Upper lobe of left lung (tissue), 6 donors: ENCODE measurements at regions not wholly inside any gene's neighbourhood (a gene's known extent, or its start where the extent isn't known, plus 50 kb on each side); places are given as distances from the start of the nearest gene placed in this dataset.

Experiments used
- ATAC-seq, 2 donors: fragments of 200-7000 bp; cut with Tn5 transposase; one replicate each; pipeline ENCODE4 v1.9.1; 2022; ENCODE audit warnings: mild to moderate bottlenecking in 2 of 2, moderate library complexity in 2 of 2; ENCODE audit not compliant: low FRiP score in 2 of 2
- DNase-seq, 2 donors: peaks; one replicate each; pipeline ENCODE4 v3.0.0-alpha.2; 2019 to 2020
- H3K27ac ChIP-seq, 4 donors: fragments of 200-600 bp; sonication (generic); one replicate each; pipeline ENCODE4 v1.5.1; 2016 to 2019
- H3K27me3 ChIP-seq, 4 donors: fragments of 200-600 bp; sonication (generic); one replicate each; pipeline ENCODE4 v1.5.1; 2017 to 2019
- H3K36me3 ChIP-seq, 4 donors: fragments of 200-600 bp; sonication (generic); one replicate each; pipeline ENCODE4 v1.5.1; 2016 to 2019
- H3K4me1 ChIP-seq, 4 donors: fragments of 200-600 bp; sonication (generic); one replicate each; pipeline ENCODE4 v1.5.1; 2018 to 2019
- H3K4me3 ChIP-seq, 4 donors: fragments of 200-600 bp; sonication (generic); one replicate each; pipeline ENCODE4 v1.5.1; 2017 to 2019; ENCODE audit warnings: mild to moderate bottlenecking in 2 of 4, moderate library complexity in 1 of 4
- H3K9me3 ChIP-seq, 4 donors: fragments of 200-600 bp; sonication (generic); one replicate each; pipeline ENCODE4 v1.5.1; 2018 to 2019
- EP300 ChIP-seq, 4 donors: sonication (generic); formaldehyde crosslinking; IDR thresholded peaks; one replicate each; pipeline ENCODE4 v1.5.1; 2017; ENCODE audit warnings: antibody characterized with exemption in 4 of 4, control low read depth in 2 of 4
- POLR2A ChIP-seq, 4 donors: fragments of 450-650 bp; IDR thresholded peaks; one replicate each; pipeline ENCODE4 v1.5.1; 2016 to 2017; ENCODE audit warnings: antibody characterized with exemption in 4 of 4, mild to moderate bottlenecking in 2 of 4
- POLR2AphosphoS5 ChIP-seq, 2 donors: sonication (generic); formaldehyde crosslinking; IDR thresholded peaks; one replicate each; pipeline ENCODE4 v1.5.1; 2017; ENCODE audit warnings: antibody characterized with exemption in 2 of 2
- WGBS, 2 donors: methylation state at CpG; one replicate each; pipeline ENCODE4 v1.1.5; 2017 to 2018; 5-methylcytosine and 5-hydroxymethylcytosine counted together
- TF ChIP-seq, protein P1 (sequence below), 6 experiments: fragments of 450-650 bp in 4 of 6; fragments of 200-600 bp in 2 of 6; sonication (generic) in 2 of 6; IDR thresholded peaks; one replicate each; pipeline ENCODE4 v1.5.1; 2016 to 2019; ENCODE audit warnings: antibody characterized with exemption in 6 of 6
- donor health status: DM: no; HTN: no; CAD: no; lungs with moderate emphysema.
- donor health status: DM: no; HTN: yes; CAD: no; lungs with severe emphysema.

DNA sequence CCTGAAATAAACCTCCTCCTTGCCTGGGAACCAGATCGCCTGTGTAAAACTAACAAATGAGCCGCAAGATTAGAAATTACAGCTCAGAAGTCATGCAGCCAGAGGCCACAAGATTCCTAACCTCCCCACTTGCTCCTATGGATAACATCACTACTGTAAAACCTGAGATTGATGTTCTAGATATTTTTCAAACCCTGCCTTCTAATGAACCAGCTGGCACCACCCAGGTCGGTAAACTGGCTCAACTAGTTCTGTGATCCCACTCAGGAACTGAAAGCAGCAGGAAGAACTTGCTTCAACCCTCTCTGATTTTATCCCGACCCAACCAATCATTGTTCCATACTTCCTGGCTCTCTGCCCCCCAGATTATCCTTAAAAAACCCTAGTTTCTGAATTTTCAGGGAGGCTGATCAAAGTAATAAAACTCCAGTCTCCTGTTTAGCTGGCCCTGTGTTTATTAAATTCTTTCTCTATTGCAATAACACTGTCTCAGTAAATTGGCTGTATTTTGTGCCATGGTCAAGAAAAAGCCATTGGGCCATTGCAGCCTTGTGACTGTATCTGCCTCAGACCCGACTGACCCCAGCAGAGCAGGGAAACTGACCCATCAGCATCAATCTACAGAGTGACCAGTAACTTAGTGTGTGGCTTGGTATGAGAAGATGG lies 98.9 kb downstream of the RPLP1 start:
- peaks cover 0 to 15% (median 13%) of the 10 kb centered on the region in 4 donors for H3K9me3 ChIP-seq
- H3K36me3 ChIP-seq, result no peaks in the 10 kb centered on the region
- no peaks in the 10 kb centered on the region for H3K4me1 ChIP-seq
- no peak for TF ChIP-seq EP300 (IDR thresholded peaks at IDR 0.05)
- TF ChIP-seq POLR2A (IDR thresholded peaks at IDR 0.05), result no peak
- TF ChIP-seq, protein P1, sequence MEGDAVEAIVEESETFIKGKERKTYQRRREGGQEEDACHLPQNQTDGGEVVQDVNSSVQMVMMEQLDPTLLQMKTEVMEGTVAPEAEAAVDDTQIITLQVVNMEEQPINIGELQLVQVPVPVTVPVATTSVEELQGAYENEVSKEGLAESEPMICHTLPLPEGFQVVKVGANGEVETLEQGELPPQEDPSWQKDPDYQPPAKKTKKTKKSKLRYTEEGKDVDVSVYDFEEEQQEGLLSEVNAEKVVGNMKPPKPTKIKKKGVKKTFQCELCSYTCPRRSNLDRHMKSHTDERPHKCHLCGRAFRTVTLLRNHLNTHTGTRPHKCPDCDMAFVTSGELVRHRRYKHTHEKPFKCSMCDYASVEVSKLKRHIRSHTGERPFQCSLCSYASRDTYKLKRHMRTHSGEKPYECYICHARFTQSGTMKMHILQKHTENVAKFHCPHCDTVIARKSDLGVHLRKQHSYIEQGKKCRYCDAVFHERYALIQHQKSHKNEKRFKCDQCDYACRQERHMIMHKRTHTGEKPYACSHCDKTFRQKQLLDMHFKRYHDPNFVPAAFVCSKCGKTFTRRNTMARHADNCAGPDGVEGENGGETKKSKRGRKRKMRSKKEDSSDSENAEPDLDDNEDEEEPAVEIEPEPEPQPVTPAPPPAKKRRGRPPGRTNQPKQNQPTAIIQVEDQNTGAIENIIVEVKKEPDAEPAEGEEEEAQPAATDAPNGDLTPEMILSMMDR (IDR thresholded peaks at IDR 0.05), result no peak
- TF ChIP-seq POLR2AphosphoS5 (IDR thresholded peaks at IDR 0.05), result no peak
- H3K4me3 ChIP-seq, result no peak overlapping the region
- H3K27ac ChIP-seq, result no peak overlapping the region
- 69 to 74% methylated on average over 5 of the region's 5 CpGs for WGBS, 2 donors
- DNase-seq (no peak), ATAC-seq (no peak)
- no peaks in the 10 kb centered on the region for H3K27me3 ChIP-seq

DNA sequence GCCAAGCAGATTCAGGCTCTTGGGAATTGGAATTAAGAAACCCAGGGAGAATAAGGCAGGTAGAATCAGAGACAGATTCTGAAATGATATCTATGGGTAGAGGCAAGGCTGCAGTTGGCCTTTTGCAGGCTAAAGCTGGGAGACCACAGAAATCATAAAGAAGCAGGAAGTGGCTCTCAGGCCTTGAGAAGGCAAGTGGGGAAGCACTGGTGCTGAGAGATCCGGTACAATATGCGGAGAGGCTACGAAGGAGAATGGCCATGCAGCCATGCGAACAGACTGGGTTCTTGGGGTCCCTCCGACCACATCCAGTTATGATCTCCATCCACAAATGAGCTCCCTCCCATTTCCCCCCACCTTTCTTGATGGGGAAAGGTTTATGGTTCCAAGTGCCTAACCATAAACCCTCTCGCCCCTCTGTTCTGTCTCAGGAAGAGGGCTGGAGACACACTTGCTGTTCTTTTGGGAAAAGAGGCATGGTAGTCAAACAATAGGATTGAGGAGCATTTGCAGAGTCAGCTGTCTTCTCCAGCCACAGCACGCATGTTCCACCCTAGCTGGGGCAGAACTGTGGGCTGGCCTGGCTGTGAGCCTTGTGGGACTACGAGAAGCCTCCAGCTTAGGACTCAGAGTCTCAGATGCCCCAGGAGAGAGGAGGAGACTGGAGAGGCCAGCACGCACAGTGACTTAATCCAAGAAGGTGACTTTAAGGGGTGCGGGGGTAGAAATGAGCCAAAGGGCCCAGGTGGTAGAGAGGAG lies 99.6 kb downstream of the RPLP1 start:
- peaks cover 0 to 4% (median 0%) of the 10 kb centered on the region in 4 donors for H3K4me1 ChIP-seq
- no peak for DNase-seq
- no peak overlapping the region for H3K4me3 ChIP-seq
- H3K27me3 ChIP-seq, result no peaks in the 10 kb centered on the region
- H3K9me3 ChIP-seq, result peaks cover 0 to 15% (median 13%) of the 10 kb centered on the region in 4 donors
- no peak for ATAC-seq
- H3K27ac ChIP-seq, result no peak overlapping the region
- WGBS, 2 donors, result 87 to 99% methylated on average over 9 to 10 of the region's 10 CpGs
- TF ChIP-seq POLR2AphosphoS5 (IDR thresholded peaks at IDR 0.05) (no peak), EP300 (IDR thresholded peaks at IDR 0.05) (no peak), POLR2A (IDR thresholded peaks at IDR 0.05) (no peak)
- TF ChIP-seq, protein P1 (IDR thresholded peaks at IDR 0.05), result no peak
- H3K36me3 ChIP-seq, result no peaks in the 10 kb centered on the region

DNA sequence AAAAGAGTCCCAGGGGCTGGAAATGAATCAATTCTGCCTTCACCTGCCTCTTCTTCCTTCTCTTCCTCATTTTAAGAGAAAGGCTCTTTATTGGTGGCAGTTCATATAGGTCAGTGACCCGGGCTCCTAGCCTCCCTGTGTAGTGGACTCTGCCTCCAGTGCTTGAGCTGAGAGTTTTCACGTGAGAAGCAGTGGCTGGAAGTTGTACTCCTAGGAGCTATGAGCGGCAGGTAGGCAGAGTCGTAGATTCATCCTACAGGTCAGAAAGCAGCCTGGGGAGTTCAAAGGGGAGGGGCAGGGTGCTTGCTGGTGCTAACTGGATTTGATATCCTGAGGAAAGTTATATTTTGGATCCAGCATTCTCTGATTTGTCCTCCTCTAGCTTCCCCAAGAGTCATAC lies 101.1 kb downstream of the RPLP1 start:
- no peak overlapping the region for H3K27ac ChIP-seq

DNA sequence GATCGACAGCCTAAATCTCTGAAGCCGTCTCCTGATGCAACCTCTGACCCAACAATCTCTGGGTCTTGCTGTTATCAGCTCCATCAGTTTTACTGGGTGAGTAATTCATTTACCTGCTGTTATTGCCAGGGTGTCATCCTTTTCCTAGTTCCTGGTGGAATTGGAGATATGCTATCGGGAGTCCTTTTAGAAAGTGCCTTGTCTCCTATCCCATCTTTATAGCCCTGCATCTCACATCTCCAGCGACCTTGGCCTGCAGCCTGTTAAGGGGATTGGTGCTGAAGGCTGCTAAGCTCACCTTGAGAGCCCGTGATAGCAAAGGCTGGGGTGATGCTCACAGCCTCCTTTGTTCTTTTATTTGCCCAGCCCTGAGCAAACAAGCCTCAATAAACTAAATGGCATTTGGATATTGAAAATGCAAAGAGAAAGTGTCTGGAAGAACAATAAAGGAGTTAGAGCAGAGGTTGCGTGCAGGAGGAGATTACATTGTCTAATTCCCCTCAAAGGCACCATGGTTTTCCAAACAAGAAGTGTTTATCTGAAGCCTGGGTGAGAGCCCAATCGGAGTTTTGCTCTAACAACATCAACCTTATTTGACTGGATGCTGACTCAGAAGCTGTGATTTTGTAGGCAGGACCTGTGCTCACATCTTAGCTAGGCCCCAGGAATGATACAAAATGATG lies 101.8 kb downstream of the RPLP1 start:
- ATAC-seq, result no peak
- peaks cover 0 to 15% (median 13%) of the 10 kb centered on the region in 4 donors for H3K9me3 ChIP-seq
- no peaks in the 10 kb centered on the region for H3K27me3 ChIP-seq
- no peak overlapping the region for H3K27ac ChIP-seq
- 73 to 80% methylated on average over 7 of the region's 7 CpGs for WGBS, 2 donors
- TF ChIP-seq, protein P1 (IDR thresholded peaks at IDR 0.05), result no peak
- no peak for TF ChIP-seq POLR2AphosphoS5 (IDR thresholded peaks at IDR 0.05)
- TF ChIP-seq EP300 (IDR thresholded peaks at IDR 0.05), result no peak
- TF ChIP-seq POLR2A (IDR thresholded peaks at IDR 0.05), result no peak
- DNase-seq, result no peak
- no peak overlapping the region for H3K4me3 ChIP-seq
- H3K4me1 ChIP-seq, result peaks cover 0 to 16% (median 4%) of the 10 kb centered on the region in 4 donors
- no peaks in the 10 kb centered on the region for H3K36me3 ChIP-seq

More for the DNA sequence above, 101.1 kb downstream of the RPLP1 start:
- ATAC-seq (no peak), DNase-seq (no peak)
- WGBS, 2 donors, result 83 to 85% methylated on average over 4 of the region's 4 CpGs
- Histone ChIP-seq H3K9me3 (peaks cover 0 to 15% (median 13%) of the 10 kb centered on the region in 4 donors), H3K4me3 (no peak overlapping the region), H3K4me1 (peaks cover 0 to 16% (median 4%) of the 10 kb centered on the region in 4 donors), H3K36me3 (no peaks in the 10 kb centered on the region), H3K27me3 (no peaks in the 10 kb centered on the region)
- TF ChIP-seq POLR2AphosphoS5 (IDR thresholded peaks at IDR 0.05) (no peak), EP300 (IDR thresholded peaks at IDR 0.05) (no peak), POLR2A (IDR thresholded peaks at IDR 0.05) (no peak)
- TF ChIP-seq, protein P1 (IDR thresholded peaks at IDR 0.05), result no peak
